ENCODE measurements at regions not wholly inside any gene's neighbourhood (a gene's known extent, or its start where the extent isn't known, plus 50 kb on each side); places are given as distances from the start of the nearest gene placed in this dataset.
A peak's percentile ranks its signal among the peaks of the same experiment; 100 is the strongest.
"Not testable (repeated sequence)": the region's sequence is repeated elsewhere in the genome, so short reads cannot be mapped to it uniquely, and the experiment has no call there.

- Histone ChIP-seq H3K18ac (ENCODE audit: low read length) (no peak overlapping the region), H3K9ac (ENCODE audit: low read length) (no peak overlapping the region), H3K79me2 (ENCODE audit: control insufficient read depth, insufficient read depth, low read length, poor library complexity) (no peaks in the 10 kb centered on the region), H2BK12ac (ENCODE audit: low read length) (no peak overlapping the region), H2BK120ac (ENCODE audit: insufficient read depth, low read length, poor library complexity) (no peak overlapping the region), H4K12ac (ENCODE audit: low read depth, low read length) (no peak overlapping the region), H2AFZ (ENCODE audit: insufficient read depth, low read length, poor library complexity) (no peak overlapping the region), H3K27ac (ENCODE audit: low read depth, low read length) (no peak overlapping the region), H3K23ac (ENCODE audit: low read length) (no peak overlapping the region), H3K14ac (ENCODE audit: low read length) (no peak overlapping the region), H3K4me2 (ENCODE audit: low read length) (no peak overlapping the region), H3K4ac (ENCODE audit: low read depth, low read length) (no peak overlapping the region), H2AK5ac (ENCODE audit: low read length) (no peak overlapping the region), H3K27me3 (ENCODE audit: insufficient read depth, low read length) (no peaks in the 10 kb centered on the region), H3K4me1 (ENCODE audit: control insufficient read depth in 1 of 2, insufficient read depth in 2 of 2, low read length in 2 of 2) (no peaks in the 10 kb centered on the region), H3K4me3 (ENCODE audit: low read depth, low read length) (no peak overlapping the region), H3K79me1 (ENCODE audit: low read length) (no peaks in the 10 kb centered on the region), H4K8ac (ENCODE audit: low read depth, low read length) (no peak overlapping the region), H4K91ac (ENCODE audit: low read depth, low read length) (no peak overlapping the region), H3K9me3 (ENCODE audit: insufficient read depth, low read depth, low read length) (no peaks in the 10 kb centered on the region), H3K36me3 (ENCODE audit: control insufficient read depth in 1 of 2, insufficient read depth in 2 of 2, low read length in 2 of 2) (no peaks in the 10 kb centered on the region), H2BK5ac (ENCODE audit: low read depth, low read length, poor library complexity) (no peak overlapping the region)
- no peak for DNase-seq
These were observed 954.5 kb upstream of the LRFN5 start for GRCh38 chr14:40652089-40652691.

- H3K4me1 ChIP-seq (ENCODE audit: control insufficient read depth in 1 of 2, insufficient read depth in 2 of 2, low read length in 2 of 2) = no peaks in the 10 kb centered on the region
- WGBS (ENCODE audit: extremely low coverage, insufficient coverage, insufficient read length) = no CpG with 5 or more reads among the region's 1 CpG
These were observed 976.2 kb upstream of the LRFN5 start for GRCh38 chr14:40630471-40630870.

GRCh38 chr14:40629551-40630137 lies 977.0 kb upstream of the LRFN5 start:
- H3K79me2 ChIP-seq (ENCODE audit: control insufficient read depth, insufficient read depth, low read length, poor library complexity); H3K4me2 ChIP-seq (ENCODE audit: low read length); H3K27me3 ChIP-seq (ENCODE audit: insufficient read depth, low read length); H3K14ac ChIP-seq (ENCODE audit: low read length); H3K18ac ChIP-seq (ENCODE audit: low read length); H3K23ac ChIP-seq (ENCODE audit: low read length); H3K9me3 ChIP-seq (ENCODE audit: insufficient read depth, low read depth, low read length); H4K12ac ChIP-seq (ENCODE audit: low read depth, low read length); H2BK12ac ChIP-seq (ENCODE audit: low read length); H4K91ac ChIP-seq (ENCODE audit: low read depth, low read length); H3K36me3 ChIP-seq (ENCODE audit: control insufficient read depth in 1 of 2, insufficient read depth in 2 of 2, low read length in 2 of 2); H3K4me3 ChIP-seq (ENCODE audit: low read depth, low read length); H2AFZ ChIP-seq (ENCODE audit: insufficient read depth, low read length, poor library complexity); H3K4ac ChIP-seq (ENCODE audit: low read depth, low read length); H3K27ac ChIP-seq (ENCODE audit: low read depth, low read length); H3K4me1 ChIP-seq (ENCODE audit: control insufficient read depth in 1 of 2, insufficient read depth in 2 of 2, low read length in 2 of 2); H3K79me1 ChIP-seq (ENCODE audit: low read length); H2BK120ac ChIP-seq (ENCODE audit: insufficient read depth, low read length, poor library complexity); H2AK5ac ChIP-seq (ENCODE audit: low read length); H3K9ac ChIP-seq (ENCODE audit: low read length); H2BK5ac ChIP-seq (ENCODE audit: low read depth, low read length, poor library complexity); H4K8ac ChIP-seq (ENCODE audit: low read depth, low read length): not testable (repeated sequence)
- WGBS (ENCODE audit: extremely low coverage, insufficient coverage, insufficient read length) = no CpG with 5 or more reads among the region's 44 CpGs
- DNase-seq = peak; percentile 19 to 61

More at GRCh38 chr14:40630471-40630870, 976.2 kb upstream of the LRFN5 start:
- no peak overlapping the region for H3K4me2 ChIP-seq (ENCODE audit: low read length)
- H4K12ac ChIP-seq (ENCODE audit: low read depth, low read length) = no peak overlapping the region
- no peaks in the 10 kb centered on the region for H3K79me2 ChIP-seq (ENCODE audit: control insufficient read depth, insufficient read depth, low read length, poor library complexity)
- H3K14ac ChIP-seq (ENCODE audit: low read length) = no peak overlapping the region
- no peak overlapping the region for H4K8ac ChIP-seq (ENCODE audit: low read depth, low read length)
- H3K4ac ChIP-seq (ENCODE audit: low read depth, low read length) = no peak overlapping the region
- H2BK12ac ChIP-seq (ENCODE audit: low read length) = no peak overlapping the region
- no peak overlapping the region for H3K9ac ChIP-seq (ENCODE audit: low read length)
- H3K4me3 ChIP-seq (ENCODE audit: low read depth, low read length) = no peak overlapping the region
- H3K27ac ChIP-seq (ENCODE audit: low read depth, low read length) = no peak overlapping the region
- H3K23ac ChIP-seq (ENCODE audit: low read length) = no peak overlapping the region
- no peak overlapping the region for H2BK120ac ChIP-seq (ENCODE audit: insufficient read depth, low read length, poor library complexity)
- DNase-seq = peak; percentile 33 to 91
- no peaks in the 10 kb centered on the region for H3K79me1 ChIP-seq (ENCODE audit: low read length)
- no peak overlapping the region for H2BK5ac ChIP-seq (ENCODE audit: low read depth, low read length, poor library complexity)
- H3K27me3 ChIP-seq (ENCODE audit: insufficient read depth, low read length) = no peaks in the 10 kb centered on the region
- no peak overlapping the region for H4K91ac ChIP-seq (ENCODE audit: low read depth, low read length)
- no peak overlapping the region for H2AK5ac ChIP-seq (ENCODE audit: low read length)
- H3K18ac ChIP-seq (ENCODE audit: low read length) = no peak overlapping the region
- H3K9me3 ChIP-seq (ENCODE audit: insufficient read depth, low read depth, low read length) = no peaks in the 10 kb centered on the region
- no peak overlapping the region for H2AFZ ChIP-seq (ENCODE audit: insufficient read depth, low read length, poor library complexity)
- no peaks in the 10 kb centered on the region for H3K36me3 ChIP-seq (ENCODE audit: control insufficient read depth in 1 of 2, insufficient read depth in 2 of 2, low read length in 2 of 2)

GRCh38 chr14:40629144-40629543 lies 977.5 kb upstream of the LRFN5 start:
- H3K4me1 ChIP-seq (ENCODE audit: control insufficient read depth in 1 of 2, insufficient read depth in 2 of 2, low read length in 2 of 2) = no peaks in the 10 kb centered on the region
- H2BK5ac ChIP-seq (ENCODE audit: low read depth, low read length, poor library complexity) = no peak overlapping the region
- no peaks in the 10 kb centered on the region for H3K36me3 ChIP-seq (ENCODE audit: control insufficient read depth in 1 of 2, insufficient read depth in 2 of 2, low read length in 2 of 2)
- no peaks in the 10 kb centered on the region for H3K9me3 ChIP-seq (ENCODE audit: insufficient read depth, low read depth, low read length)
- no peak overlapping the region for H3K14ac ChIP-seq (ENCODE audit: low read length)
- H4K12ac ChIP-seq (ENCODE audit: low read depth, low read length) = no peak overlapping the region
- H2AK5ac ChIP-seq (ENCODE audit: low read length) = no peak overlapping the region
- no peak overlapping the region for H3K23ac ChIP-seq (ENCODE audit: low read length)
- H4K8ac ChIP-seq (ENCODE audit: low read depth, low read length) = no peak overlapping the region
- WGBS (ENCODE audit: extremely low coverage, insufficient coverage, insufficient read length) = no CpG with 5 or more reads among the region's 3 CpGs
- no peak overlapping the region for H2BK12ac ChIP-seq (ENCODE audit: low read length)
- H3K79me2 ChIP-seq (ENCODE audit: control insufficient read depth, insufficient read depth, low read length, poor library complexity) = no peaks in the 10 kb centered on the region
- H3K4me3 ChIP-seq (ENCODE audit: low read depth, low read length) = no peak overlapping the region
- no peak overlapping the region for H3K27ac ChIP-seq (ENCODE audit: low read depth, low read length)
- H3K4ac ChIP-seq (ENCODE audit: low read depth, low read length) = no peak overlapping the region
- no peak overlapping the region for H4K91ac ChIP-seq (ENCODE audit: low read depth, low read length)
- H3K27me3 ChIP-seq (ENCODE audit: insufficient read depth, low read length) = no peaks in the 10 kb centered on the region
- H3K4me2 ChIP-seq (ENCODE audit: low read length) = no peak overlapping the region
- H2BK120ac ChIP-seq (ENCODE audit: insufficient read depth, low read length, poor library complexity) = no peak overlapping the region
- no peak overlapping the region for H3K9ac ChIP-seq (ENCODE audit: low read length)
- no peak overlapping the region for H2AFZ ChIP-seq (ENCODE audit: insufficient read depth, low read length, poor library complexity)
- peak in 1 of 2 donors; percentile 6 for DNase-seq
- no peak overlapping the region for H3K18ac ChIP-seq (ENCODE audit: low read length)
- no peaks in the 10 kb centered on the region for H3K79me1 ChIP-seq (ENCODE audit: low read length)

Data from trophoblast cell (in vitro differentiated cells and primary cell).